Posterior vena cava (tissue), 2 donors: ENCODE measurements at regions not wholly inside any gene's neighbourhood (a gene's known extent, or its start where the extent isn't known, plus 50 kb on each side); places are given as distances from the start of the nearest gene placed in this dataset.

Experiments used
- DNase-seq: peaks from one replicate; pipeline ENCODE4 v3.0.0-alpha.2; 2020; ENCODE audit warnings: low spot score
- intact Hi-C, 2 donors: fragments of 100-400 bp; cut with DNase I; formaldehyde crosslinking; loops; one replicate each; pipeline versions ENCODE4 v1.14.1 to v1.14.2; 2022 to 2023
- donor health status: DM: yes; HTN: yes; CAD: no.
- donor health status: DM: yes; HTN: yes; CAD: no.

- intact Hi-C loops = no loop called here
- no peak for DNase-seq
Measured at GRCh38 chr2:12501469-12502158, 215.1 kb upstream of the TRIB2 start.

- no peak for DNase-seq
Measured at GRCh38 chr2:12502759-12503158, 214.0 kb upstream of the TRIB2 start.

GRCh38 chr2:12504443-12504842 lies 212.3 kb upstream of the TRIB2 start:
- no peak for DNase-seq
- intact Hi-C loops = no loop called here

More at GRCh38 chr2:12502759-12503158, 214.0 kb upstream of the TRIB2 start:
- intact Hi-C loops = no loop called here

GRCh38 chr2:12506846-12507245 lies 209.9 kb upstream of the TRIB2 start:
- intact Hi-C loops = no loop called here
- no peak for DNase-seq

GRCh38 chr2:12507295-12507694 lies 209.4 kb upstream of the TRIB2 start:
- no peak for DNase-seq

DNA sequence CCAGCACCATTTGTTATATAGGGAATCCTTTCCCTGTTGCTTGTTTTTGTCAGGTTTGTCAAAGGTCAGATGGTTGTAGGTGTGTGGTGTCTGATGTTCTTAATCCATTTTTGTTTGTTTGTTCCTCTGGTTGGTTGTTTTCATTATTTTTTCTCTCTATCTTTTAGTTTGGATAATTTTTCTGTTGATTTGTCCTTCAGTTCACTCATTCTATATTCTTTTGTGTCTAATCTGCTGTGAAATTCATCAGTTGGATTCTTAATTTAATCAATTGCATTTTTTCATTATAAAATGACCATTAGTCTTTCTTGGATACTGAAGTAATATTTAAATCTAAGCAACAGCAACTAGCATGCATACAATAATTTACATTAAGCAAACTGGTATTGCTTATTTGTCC lies 206.7 kb upstream of the TRIB2 start:
- DNase-seq = no peak
- intact Hi-C loops = no loop called here

More at GRCh38 chr2:12507295-12507694, 209.4 kb upstream of the TRIB2 start:
- intact Hi-C loops = no loop called here

DNA sequence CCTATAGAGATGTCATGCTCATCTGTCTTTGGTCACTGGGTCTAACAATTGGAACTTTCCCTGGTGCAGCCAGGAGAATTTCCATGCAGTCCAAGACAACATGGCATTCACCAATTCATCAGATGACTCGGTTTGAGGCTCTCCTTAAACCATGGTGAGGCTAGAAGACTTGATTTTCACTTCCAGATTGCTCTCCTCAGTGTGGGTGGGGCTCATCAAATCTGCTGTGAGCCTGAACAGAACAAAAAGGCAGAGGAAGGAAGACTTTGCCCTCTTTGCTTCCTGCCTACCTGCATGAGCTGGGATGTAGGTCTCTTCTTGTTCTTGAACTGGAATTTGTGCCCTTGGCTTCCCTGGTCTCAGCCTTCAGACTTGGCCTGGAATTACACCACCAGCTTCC lies 203.4 kb upstream of the TRIB2 start:
- intact Hi-C loops = no loop called here

DNA sequence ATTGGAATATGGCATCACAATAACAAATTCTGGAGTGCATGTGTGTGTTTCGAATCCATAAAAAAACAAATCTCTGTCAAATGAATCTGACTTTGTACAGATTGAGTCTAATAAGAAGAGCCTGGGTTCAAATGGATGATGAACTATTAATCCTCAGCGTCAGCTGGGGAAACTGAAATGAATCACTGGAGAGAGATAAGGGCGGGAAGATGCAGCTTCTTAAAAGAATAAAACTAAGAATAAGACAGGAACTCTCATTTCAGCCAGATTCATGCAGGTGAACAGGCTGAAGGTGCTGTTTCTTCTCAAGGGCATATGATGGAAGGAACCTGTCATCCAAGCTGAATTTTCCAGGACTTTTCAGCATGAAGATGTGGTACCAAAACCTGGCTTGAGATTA lies 202.6 kb upstream of the TRIB2 start:
- intact Hi-C loops = no loop called here
- DNase-seq = no peak

More for the DNA sequence above, 203.4 kb upstream of the TRIB2 start:
- DNase-seq = no peak

DNA sequence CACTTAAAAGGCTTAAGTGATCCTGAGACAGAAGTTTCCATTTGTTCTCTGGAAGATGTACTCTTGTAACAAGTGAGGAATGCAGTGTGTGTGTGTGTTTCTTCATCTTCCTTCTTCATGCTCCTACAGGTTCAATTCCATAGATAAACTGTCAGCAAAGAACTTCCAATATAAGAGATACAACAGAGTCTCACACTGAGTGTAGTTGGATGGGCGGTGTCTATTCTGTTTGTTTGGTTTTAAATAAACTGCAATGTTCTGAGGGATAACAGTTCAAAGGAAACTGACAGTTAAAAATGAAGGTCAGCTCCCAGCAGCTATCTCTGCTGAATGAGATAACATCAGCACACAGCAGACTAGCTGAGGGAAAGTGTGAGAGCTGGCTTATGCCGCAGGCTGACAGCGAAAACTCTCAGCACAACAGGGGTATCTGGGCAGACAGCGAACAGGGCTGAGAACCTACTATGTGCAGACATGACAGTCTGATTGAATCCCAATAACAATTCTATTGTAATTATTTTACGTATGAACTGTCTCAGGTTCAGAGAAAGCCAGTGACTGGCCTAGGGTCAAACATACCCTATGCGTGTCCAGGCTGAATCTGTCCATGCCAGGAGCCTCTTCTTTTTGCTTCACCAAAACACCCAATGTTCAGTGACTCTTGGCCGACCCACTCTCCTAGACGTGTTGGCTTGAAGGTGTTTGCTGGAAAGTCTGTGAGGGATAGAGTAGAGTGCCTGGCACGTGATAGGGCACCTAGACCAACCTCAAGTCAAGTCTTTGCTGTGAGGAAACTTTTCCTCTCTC lies 201.9 kb upstream of the TRIB2 start:
- intact Hi-C loops = no loop called here
- no peak for DNase-seq

DNA sequence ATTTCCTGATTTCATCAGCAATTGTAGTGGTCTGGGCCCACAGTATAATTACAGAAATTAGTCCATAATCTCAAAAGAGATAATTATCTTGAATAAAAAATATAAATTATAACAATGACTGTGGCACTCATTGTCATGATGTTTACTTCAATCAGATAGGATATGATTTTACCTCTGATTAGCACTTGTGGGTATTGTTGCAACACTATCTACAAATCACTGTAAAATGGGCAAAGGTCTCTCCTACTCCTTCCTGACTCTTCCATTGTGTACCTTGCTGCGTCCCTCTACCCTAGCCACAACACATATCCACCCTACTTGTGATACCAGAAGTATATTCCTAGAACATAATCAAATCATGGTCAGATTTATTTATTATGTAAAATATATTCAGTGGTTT lies 200.9 kb upstream of the TRIB2 start:
- no peak for DNase-seq
- intact Hi-C loops = no loop called here

DNA sequence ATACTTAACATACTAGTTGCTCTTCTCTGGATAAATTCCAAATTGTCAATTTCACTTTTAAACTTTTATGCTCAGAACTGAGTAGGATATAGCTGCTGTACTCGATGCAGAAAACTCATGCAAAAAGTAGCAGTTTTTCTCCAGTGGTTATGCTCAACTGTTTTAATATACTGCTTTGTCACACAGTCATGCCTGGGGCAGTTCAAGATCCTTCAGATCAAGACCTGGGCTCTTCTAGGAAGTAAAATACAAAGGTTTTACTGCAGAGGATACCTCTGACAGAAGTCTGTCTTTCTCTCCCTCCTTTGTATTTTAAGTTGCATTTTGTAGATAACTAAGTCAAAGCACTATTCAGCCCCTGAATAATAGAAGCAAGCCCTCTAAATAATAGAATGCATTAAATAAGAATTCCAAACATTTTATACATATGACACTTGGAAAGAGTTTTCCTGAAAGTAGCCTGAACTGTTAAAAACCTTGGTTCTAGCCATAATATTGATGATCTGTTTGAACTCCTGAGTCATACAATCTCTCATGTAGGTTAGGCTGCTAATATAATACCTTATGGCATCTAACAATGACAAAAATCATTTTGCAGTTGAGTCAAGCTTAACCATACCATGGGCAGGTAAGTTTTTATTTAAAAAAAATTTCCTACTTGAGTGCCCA lies 183.3 kb upstream of the TRIB2 start:
- intact Hi-C loops = loop anchor here in 1 of 2 donors (10.0 kb wide), 1 partner anchor 181 kb away; the partner anchor contains the start of gene TRIB2
- no peak for DNase-seq

GRCh38 chr2:12534646-12535263 lies 182.0 kb upstream of the TRIB2 start:
- intact Hi-C loops = loop anchor here in 1 of 2 donors (10.0 kb wide), 1 partner anchor 180 kb away; the partner anchor contains the start of gene TRIB2
- DNase-seq = no peak

GRCh38 chr2:12536976-12537375 lies 179.8 kb upstream of the TRIB2 start:
- DNase-seq = no peak
- intact Hi-C loops = loop anchor here in 1 of 2 donors (10.0 kb wide), 1 partner anchor 178 kb away; the partner anchor contains the start of gene TRIB2

GRCh38 chr2:12538138-12538694 lies 178.5 kb upstream of the TRIB2 start:
- no peak for DNase-seq
- intact Hi-C loops = loop anchor here in 1 of 2 donors (10.0 kb wide), 1 partner anchor 177 kb away; the partner anchor contains the start of gene TRIB2

- no peak for DNase-seq
- intact Hi-C loops = loop anchor here in 1 of 2 donors (10.0 kb wide), 1 partner anchor 175 kb away; the partner anchor contains the start of gene TRIB2
Measured at GRCh38 chr2:12539336-12539735, 177.4 kb upstream of the TRIB2 start.

DNA sequence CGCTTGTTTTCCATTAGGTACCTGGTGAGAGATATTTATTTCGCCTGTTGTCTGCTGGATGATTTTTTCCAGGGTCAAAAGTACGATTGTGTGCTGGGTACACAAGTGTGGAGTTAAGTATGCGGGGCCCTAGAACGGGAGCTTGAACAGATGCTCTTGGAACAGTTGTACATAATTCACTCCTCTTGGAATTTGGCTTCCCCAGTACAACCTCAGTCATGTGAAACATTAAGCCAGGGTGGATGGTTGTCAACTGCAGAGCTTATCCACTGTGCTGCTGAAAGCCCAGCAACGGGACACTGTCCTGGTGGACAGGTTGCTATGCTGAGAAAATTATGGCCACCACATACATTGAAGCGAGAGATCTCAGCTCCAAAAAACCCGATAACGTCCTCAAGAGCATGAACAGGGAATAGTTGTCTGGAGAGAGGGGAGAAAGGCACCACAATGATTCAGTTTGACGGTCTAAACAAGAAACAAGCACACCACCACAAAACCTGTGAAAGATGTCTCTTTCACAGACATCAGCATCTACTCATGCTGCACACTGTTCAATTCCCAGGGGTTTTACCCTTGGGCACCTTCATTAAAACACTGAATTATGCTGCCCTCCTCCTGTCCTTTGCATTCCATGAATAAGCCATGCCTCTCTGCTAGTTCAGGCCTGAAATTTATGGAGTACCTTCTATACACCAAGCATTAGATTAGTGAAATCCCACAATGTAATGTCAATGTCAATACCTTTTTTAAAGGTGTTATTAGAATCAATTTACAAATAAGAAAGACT lies 176.8 kb upstream of the TRIB2 start:
- no peak for DNase-seq
- intact Hi-C loops = loop anchor here in 1 of 2 donors (10.0 kb wide), 1 partner anchor 175 kb away; the partner anchor contains the start of gene TRIB2

GRCh38 chr2:12543076-12543977 lies 173.4 kb upstream of the TRIB2 start:
- DNase-seq = no peak
- intact Hi-C loops = no loop called here
